Smooth muscle cell (in vitro differentiated cells): ENCODE measurements at regions not wholly inside any gene's neighbourhood (a gene's known extent, or its start where the extent isn't known, plus 50 kb on each side); places are given as distances from the start of the nearest gene placed in this dataset.

ENCODE experiments used
- DNase-seq: peaks from one replicate; lab custom pipeline; 2025; ENCODE audit not compliant: unreplicated experiment; lab: John Stamatoyannopoulos, UW
- H2AFZ ChIP-seq: fragments of 200-600 bp; sonication (generic); 2 replicates; pipeline ENCODE4 v1.6.0; 2016; ENCODE audit warnings: antibody characterized with exemption, low read depth, mild to moderate bottlenecking
- H3F3A ChIP-seq: fragments of 200-600 bp; sonication (generic); 2 replicates; pipeline ENCODE4 v1.6.0; 2017; ENCODE audit warnings: antibody characterized with exemption, low read depth
- H3K27ac ChIP-seq: fragments of 200-600 bp; sonication (generic); 2 replicates; pipeline ENCODE4 v1.5.1; 2016; ENCODE audit warnings: low read depth, mild to moderate bottlenecking
- H3K27me3 ChIP-seq: fragments of 200-600 bp; sonication (generic); 2 replicates; pipeline ENCODE4 v1.6.1; 2016; ENCODE audit warnings: low read depth, mild to moderate bottlenecking
- H3K36me3 ChIP-seq: fragments of 200-600 bp; sonication (generic); 2 replicates; pipeline ENCODE4 v1.5.1; 2016; ENCODE audit warnings: low read depth
- H3K4me1 ChIP-seq: fragments of 200-600 bp; sonication (generic); 2 replicates; pipeline ENCODE4 v1.5.1; 2016; ENCODE audit warnings: low read depth
- H3K4me2 ChIP-seq: fragments of 200-600 bp; sonication (generic); 2 replicates; pipeline ENCODE4 v1.6.0; 2016; ENCODE audit warnings: mild to moderate bottlenecking
- H3K4me3 ChIP-seq: fragments of 200-600 bp; sonication (generic); 2 replicates; pipeline ENCODE4 v1.5.1; 2016; ENCODE audit warnings: mild to moderate bottlenecking
- H3K79me2 ChIP-seq: fragments of 200-600 bp; sonication (generic); 2 replicates; pipeline ENCODE4 v1.6.0; 2016; ENCODE audit warnings: low read depth, mild to moderate bottlenecking
- H3K9ac ChIP-seq: fragments of 200-600 bp; sonication (generic); 2 replicates; pipeline ENCODE4 v1.6.0; 2016; ENCODE audit warnings: low read depth
- H3K9me3 ChIP-seq: fragments of 200-600 bp; sonication (generic); replicated peaks from 2 replicates; pipeline ENCODE4 v1.5.1; 2016; ENCODE audit warnings: low read depth
- H4K20me1 ChIP-seq: fragments of 200-600 bp; sonication (generic); 2 replicates; pipeline ENCODE4 v1.6.0; 2016; ENCODE audit warnings: low read depth
- CTCF ChIP-seq: fragments of 200-600 bp; sonication (generic); IDR thresholded peaks from 2 replicates; pipeline ENCODE4 v1.5.1; 2017; ENCODE audit warnings: borderline replicate concordance, mild to moderate bottlenecking, antibody characterized with exemption; ENCODE audit not compliant: insufficient read depth, poor library complexity, severe bottlenecking
- WGBS: methylation state at CpG from one replicate; pipeline ENCODE4 v1.1.7; 2016; ENCODE audit warnings: low lambda C conversion rate; 5-methylcytosine and 5-hydroxymethylcytosine counted together

DNA sequence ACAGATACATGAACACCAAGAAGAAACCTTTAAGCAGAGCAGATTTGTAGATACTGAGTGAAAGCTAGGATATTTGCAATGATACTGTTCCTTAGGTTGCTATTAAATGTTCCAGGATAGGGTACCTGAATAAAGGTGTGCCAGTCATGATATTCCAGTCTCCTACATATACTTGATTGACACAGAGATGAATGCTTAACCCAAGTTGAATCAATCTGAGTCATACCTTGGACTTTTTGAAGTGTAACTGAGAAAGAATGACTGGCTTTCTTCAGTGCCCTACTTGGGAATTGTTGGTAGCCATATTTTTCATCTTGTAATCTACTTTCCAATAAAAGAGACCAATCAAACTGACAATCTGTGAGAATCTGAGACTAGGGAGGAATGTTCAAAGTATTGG, 805.7 kb upstream of the GHITM start:
- no peaks in the 10 kb centered on the region for H3K9me3 ChIP-seq
- no peaks in the 10 kb centered on the region for H3K4me1 ChIP-seq
- no peak for DNase-seq
- no peaks in the 10 kb centered on the region for H4K20me1 ChIP-seq
- no peaks in the 10 kb centered on the region for H3F3A ChIP-seq
- no peak overlapping the region for H2AFZ ChIP-seq
- no peak overlapping the region for H3K4me2 ChIP-seq
- no peak overlapping the region for H3K4me3 ChIP-seq
- no peaks in the 10 kb centered on the region for H3K36me3 ChIP-seq
- no peak overlapping the region for H3K27ac ChIP-seq
- no peak for TF ChIP-seq CTCF
- no peaks in the 10 kb centered on the region for H3K79me2 ChIP-seq
- no peaks in the 10 kb centered on the region for H3K27me3 ChIP-seq
- no peak overlapping the region for H3K9ac ChIP-seq

DNA sequence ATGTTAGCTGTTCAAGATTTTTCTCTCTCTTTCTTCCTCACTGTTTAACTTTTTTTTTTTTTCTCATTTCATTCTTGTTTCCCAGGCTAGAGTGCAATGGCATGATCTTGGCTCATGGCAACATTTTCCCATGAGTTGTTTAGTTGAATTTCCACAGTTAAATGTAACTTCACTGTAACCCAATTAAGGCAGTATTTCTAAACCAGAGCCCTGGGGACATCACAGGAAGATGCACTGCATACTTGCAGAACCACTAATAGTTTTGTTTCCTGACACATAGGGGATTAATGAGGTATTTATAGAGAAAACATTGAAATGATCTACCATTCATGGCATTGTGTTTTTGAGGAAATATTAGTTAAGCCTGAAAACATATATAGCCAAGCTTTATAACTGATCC, 795.6 kb upstream of the GHITM start:
- Histone ChIP-seq H4K20me1 (no peaks in the 10 kb centered on the region), H3K9ac (no peak overlapping the region), H3K4me1 (no peaks in the 10 kb centered on the region), H3K79me2 (no peaks in the 10 kb centered on the region), H3K27me3 (no peaks in the 10 kb centered on the region), H3F3A (no peaks in the 10 kb centered on the region), H3K9me3 (no peaks in the 10 kb centered on the region), H3K36me3 (no peaks in the 10 kb centered on the region), H3K4me2 (no peak overlapping the region), H3K27ac (no peak overlapping the region), H3K4me3 (no peak overlapping the region), H2AFZ (no peak overlapping the region)
- no peak for TF ChIP-seq CTCF
- no peak for DNase-seq

GRCh38 chr10:83346266-83346910, 792.9 kb upstream of the GHITM start:
- H3K27me3 ChIP-seq, result no peaks in the 10 kb centered on the region
- no peak overlapping the region for H3K4me3 ChIP-seq
- no peaks in the 10 kb centered on the region for H3F3A ChIP-seq
- peak overlapping the region; percentile 19 for H3K4me2 ChIP-seq
- H4K20me1 ChIP-seq, result no peaks in the 10 kb centered on the region
- WGBS, result 58% methylated on average over 2 of the region's 2 CpGs
- no peaks in the 10 kb centered on the region for H3K36me3 ChIP-seq
- no peaks in the 10 kb centered on the region for H3K9me3 ChIP-seq
- no peak for DNase-seq
- peak overlapping the region; percentile 55 for H2AFZ ChIP-seq
- no peaks in the 10 kb centered on the region for H3K79me2 ChIP-seq
- TF ChIP-seq CTCF, result no peak
- H3K27ac ChIP-seq, result peak overlapping the region; percentile 26
- H3K4me1 ChIP-seq, result no peaks in the 10 kb centered on the region
- no peak overlapping the region for H3K9ac ChIP-seq

DNA sequence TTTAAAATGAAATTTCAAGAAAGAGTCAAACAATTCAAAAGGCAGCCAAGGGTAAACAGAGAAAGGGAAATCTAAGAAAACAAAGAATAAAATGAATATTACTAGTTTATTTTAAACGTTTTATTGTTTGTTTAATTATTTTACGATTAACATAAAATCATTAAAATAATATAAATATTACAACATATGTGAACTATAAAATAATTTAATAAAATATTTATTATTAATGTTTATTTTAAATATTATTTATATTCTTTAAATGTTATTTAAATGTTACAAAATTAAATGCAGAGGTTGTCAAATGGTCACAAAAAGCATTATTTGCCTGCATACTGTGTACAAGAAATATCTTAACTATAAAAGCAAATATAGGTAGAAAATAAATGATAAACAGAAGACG, 786.7 kb upstream of the GHITM start:
- DNase-seq, result no peak
- 85% methylated on average over 3 of the region's 3 CpGs for WGBS
- TF ChIP-seq CTCF, result no peak

More for the DNA sequence above, 786.7 kb upstream of the GHITM start:
- Histone ChIP-seq H4K20me1 (no peaks in the 10 kb centered on the region), H2AFZ (no peak overlapping the region), H3K9me3 (no peaks in the 10 kb centered on the region), H3K27me3 (no peaks in the 10 kb centered on the region), H3K9ac (no peak overlapping the region), H3K4me1 (no peaks in the 10 kb centered on the region), H3K79me2 (no peaks in the 10 kb centered on the region), H3K4me2 (no peak overlapping the region), H3K27ac (no peak overlapping the region), H3F3A (no peaks in the 10 kb centered on the region), H3K36me3 (no peaks in the 10 kb centered on the region), H3K4me3 (no peak overlapping the region)
